Neutrophil (primary cell): ENCODE measurements at regions not wholly inside any gene's neighbourhood (a gene's known extent, or its start where the extent isn't known, plus 50 kb on each side); places are given as distances from the start of the nearest gene placed in this dataset.

Experiments used
- H3K27ac ChIP-seq: fragments of 200-600 bp; sonication (generic); 2 replicates; pipeline ENCODE4 v1.5.1; 2016; ENCODE audit warnings: mild to moderate bottlenecking, moderate library complexity
- H3K27me3 ChIP-seq: fragments of 200-600 bp; sonication (generic); 2 replicates; pipeline ENCODE4 v1.6.0; 2016; ENCODE audit warnings: mild to moderate bottlenecking
- H3K36me3 ChIP-seq: fragments of 200-600 bp; sonication (generic); 2 replicates; pipeline ENCODE4 v1.5.1; 2017
- H3K4me1 ChIP-seq, 2 experiments: fragments of 200-600 bp in 1 of 2; sonication (generic) in 1 of 2; 1 replicate in 1 of 2; 2 replicates in 1 of 2; pipeline versions ENCODE4 v1.5.1 to v1.6.1; 2013 to 2016; ENCODE audit warnings: low read depth in 1 of 2, low read length in 1 of 2, mild to moderate bottlenecking in 1 of 2, moderate library complexity in 1 of 2; ENCODE audit not compliant: control insufficient read depth in 1 of 2, insufficient read depth in 1 of 2
- H3K4me3 ChIP-seq, 2 experiments: fragments of 200-600 bp in 1 of 2; sonication (generic) in 1 of 2; 1 replicate in 1 of 2; 2 replicates in 1 of 2; pipeline ENCODE4 v1.5.1; 2013 to 2016; ENCODE audit warnings: low read depth in 1 of 2, low read length in 1 of 2, mild to moderate bottlenecking in 1 of 2, moderate library complexity in 1 of 2
- H3K9me3 ChIP-seq: fragments of 200-600 bp; sonication (generic); 2 replicates; pipeline ENCODE4 v1.5.1; 2016
- TF ChIP-seq, protein P1 (sequence below): fragments of 200-600 bp; sonication (generic); IDR thresholded peaks from 2 replicates; pipeline ENCODE4 v1.5.1; 2016; ENCODE audit warnings: antibody characterized with exemption

- Histone ChIP-seq H3K4me3 (no peak overlapping the region), H3K27ac (no peak overlapping the region), H3K9me3 (no peaks in the 10 kb centered on the region), H3K4me1 (no peaks in the 10 kb centered on the region), H3K36me3 (no peaks in the 10 kb centered on the region), H3K27me3 (no peaks in the 10 kb centered on the region)
- TF ChIP-seq, protein P1, sequence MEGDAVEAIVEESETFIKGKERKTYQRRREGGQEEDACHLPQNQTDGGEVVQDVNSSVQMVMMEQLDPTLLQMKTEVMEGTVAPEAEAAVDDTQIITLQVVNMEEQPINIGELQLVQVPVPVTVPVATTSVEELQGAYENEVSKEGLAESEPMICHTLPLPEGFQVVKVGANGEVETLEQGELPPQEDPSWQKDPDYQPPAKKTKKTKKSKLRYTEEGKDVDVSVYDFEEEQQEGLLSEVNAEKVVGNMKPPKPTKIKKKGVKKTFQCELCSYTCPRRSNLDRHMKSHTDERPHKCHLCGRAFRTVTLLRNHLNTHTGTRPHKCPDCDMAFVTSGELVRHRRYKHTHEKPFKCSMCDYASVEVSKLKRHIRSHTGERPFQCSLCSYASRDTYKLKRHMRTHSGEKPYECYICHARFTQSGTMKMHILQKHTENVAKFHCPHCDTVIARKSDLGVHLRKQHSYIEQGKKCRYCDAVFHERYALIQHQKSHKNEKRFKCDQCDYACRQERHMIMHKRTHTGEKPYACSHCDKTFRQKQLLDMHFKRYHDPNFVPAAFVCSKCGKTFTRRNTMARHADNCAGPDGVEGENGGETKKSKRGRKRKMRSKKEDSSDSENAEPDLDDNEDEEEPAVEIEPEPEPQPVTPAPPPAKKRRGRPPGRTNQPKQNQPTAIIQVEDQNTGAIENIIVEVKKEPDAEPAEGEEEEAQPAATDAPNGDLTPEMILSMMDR = no peak
Measured at GRCh38 chr7:67705850-67706249, 709.2 kb downstream of the TYW1 start.

- Histone ChIP-seq H3K27me3 (no peaks in the 10 kb centered on the region), H3K27ac (no peak overlapping the region), H3K9me3 (no peaks in the 10 kb centered on the region), H3K4me1 (no peaks in the 10 kb centered on the region), H3K36me3 (no peaks in the 10 kb centered on the region), H3K4me3 (no peak overlapping the region)
- TF ChIP-seq, protein P1 = no peak
Measured at GRCh38 chr7:67711706-67712105, 715.1 kb downstream of the TYW1 start.

- Histone ChIP-seq H3K27me3 (no peaks in the 10 kb centered on the region), H3K4me3 (no peak overlapping the region), H3K4me1 (no peaks in the 10 kb centered on the region), H3K27ac (no peak overlapping the region), H3K9me3 (no peaks in the 10 kb centered on the region), H3K36me3 (no peaks in the 10 kb centered on the region)
- TF ChIP-seq, protein P1 = no peak
Measured at GRCh38 chr7:67713451-67714056, 716.9 kb downstream of the TYW1 start.

DNA sequence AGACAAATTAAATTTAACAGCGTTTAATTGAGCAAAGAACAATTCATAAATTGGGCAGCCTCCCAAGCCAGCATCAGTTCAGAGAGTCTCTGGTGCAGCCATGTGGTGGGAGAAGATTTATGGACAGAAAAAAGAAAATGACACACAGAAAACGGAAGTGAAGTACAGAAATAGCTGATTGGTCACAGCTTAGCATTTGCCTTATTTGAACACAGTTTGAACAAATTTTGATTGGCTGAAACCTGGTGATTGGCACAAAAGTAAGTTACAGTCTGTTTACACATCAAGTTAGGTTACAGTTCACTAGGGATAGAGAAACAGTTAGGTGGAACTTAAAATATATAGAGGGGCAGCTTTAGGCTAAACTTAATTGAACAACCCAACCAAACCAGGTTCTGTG lies 720.1 kb downstream of the TYW1 start:
- Histone ChIP-seq H3K4me3 (no peak overlapping the region), H3K36me3 (no peaks in the 10 kb centered on the region), H3K27ac (no peak overlapping the region), H3K4me1 (no peaks in the 10 kb centered on the region), H3K9me3 (no peaks in the 10 kb centered on the region), H3K27me3 (no peaks in the 10 kb centered on the region)
- TF ChIP-seq, protein P1 = no peak

- no peak overlapping the region for H3K4me3 ChIP-seq
- TF ChIP-seq, protein P1 = no peak
Measured at GRCh38 chr7:67723591-67723990, 727.0 kb downstream of the TYW1 start.

More at GRCh38 chr7:67723591-67723990, 727.0 kb downstream of the TYW1 start:
- Histone ChIP-seq H3K27me3 (no peaks in the 10 kb centered on the region), H3K9me3 (no peaks in the 10 kb centered on the region), H3K36me3 (no peaks in the 10 kb centered on the region), H3K4me1 (no peaks in the 10 kb centered on the region), H3K27ac (no peak overlapping the region)
